ENCODE measurements at regions not wholly inside any gene's neighbourhood (a gene's known extent, or its start where the extent isn't known, plus 50 kb on each side); places are given as distances from the start of the nearest gene placed in this dataset.
"Not testable (repeated sequence)": the region's sequence is repeated elsewhere in the genome, so short reads cannot be mapped to it uniquely, and the experiment has no call there.

DNA sequence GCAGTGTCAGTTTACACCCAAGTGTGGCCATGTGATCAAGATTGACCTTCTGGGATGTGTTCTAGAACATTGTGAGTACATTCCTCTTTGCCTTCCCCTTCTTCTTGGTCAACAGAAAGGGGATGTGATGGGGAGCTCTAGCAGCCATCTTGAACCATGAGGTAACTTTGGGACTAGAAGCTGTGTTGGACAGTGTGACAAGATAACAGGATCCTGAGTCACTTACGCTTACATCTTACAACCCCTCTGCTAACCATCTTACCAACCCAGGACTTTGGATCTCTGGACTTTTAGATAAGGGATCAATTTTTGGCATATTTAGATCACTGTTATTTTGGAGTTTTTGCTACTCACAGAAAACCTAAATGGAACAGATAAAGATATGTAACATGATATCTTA lies 625.6 kb downstream of the BCOR start:
- DNase-seq (ENCODE audit: low spot score), result no peak

DNA sequence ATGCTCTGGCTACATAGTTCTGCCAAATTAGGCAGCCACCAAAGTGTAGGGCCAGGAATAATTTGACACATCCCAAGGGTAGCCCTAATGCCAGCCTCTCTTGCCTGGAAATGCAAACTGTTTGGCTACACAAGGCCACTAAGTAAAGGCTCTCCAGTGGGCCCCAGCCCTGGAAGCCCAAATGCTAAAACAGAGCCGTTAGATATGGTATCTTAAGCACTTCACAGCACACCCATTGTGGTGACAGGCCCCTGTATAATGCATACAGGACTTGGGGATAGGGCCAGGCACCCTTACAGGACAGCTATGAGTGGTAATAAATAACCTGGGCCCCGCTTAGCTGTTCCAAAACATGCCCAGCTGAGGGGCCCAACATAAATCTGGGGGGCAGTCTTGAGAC lies 623.9 kb downstream of the BCOR start:
- no peak for DNase-seq (ENCODE audit: low spot score)

DNA sequence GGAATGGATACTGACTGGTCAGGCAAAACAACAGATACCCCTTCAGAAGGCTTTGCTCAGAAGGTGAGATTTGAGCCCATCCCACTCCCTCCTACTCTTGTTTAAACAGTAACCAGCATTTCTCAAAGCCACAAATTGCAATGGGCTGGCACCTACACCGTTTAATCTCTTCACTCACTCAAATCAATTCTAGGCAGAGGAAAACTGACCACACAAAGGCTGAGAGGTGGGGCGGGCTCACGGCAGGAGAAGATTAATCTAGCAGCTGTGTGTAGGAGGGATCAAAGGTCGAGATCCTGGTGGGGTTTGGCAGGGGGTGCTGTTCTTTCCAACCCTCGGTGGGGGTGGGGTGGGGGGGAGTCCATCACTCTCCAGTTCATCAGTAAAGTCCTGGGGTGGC lies 622.4 kb downstream of the BCOR start:
- peak; percentile 69 for DNase-seq (ENCODE audit: low spot score)

DNA sequence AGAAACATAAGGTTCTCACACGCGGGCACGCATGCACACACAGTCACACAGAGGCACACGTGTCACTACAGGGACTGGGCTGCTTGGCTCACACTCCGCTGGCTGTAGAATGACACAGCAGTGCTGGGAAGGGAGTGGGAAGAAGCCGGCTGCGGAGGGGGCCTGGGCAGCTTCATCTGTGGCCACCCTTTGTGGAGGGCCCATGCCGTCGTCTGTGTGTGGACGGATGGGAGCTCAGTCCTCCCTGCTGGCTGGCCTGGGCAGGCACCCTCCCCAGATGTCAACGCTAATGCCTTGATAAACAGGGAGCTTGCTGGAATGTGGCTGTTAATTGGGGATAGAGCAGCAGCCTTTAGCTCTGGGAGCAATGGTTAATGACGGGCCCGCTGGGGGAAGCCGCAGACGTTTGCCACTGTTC lies 621.1 kb downstream of the BCOR start:
- no peak for DNase-seq (ENCODE audit: low spot score)

DNA sequence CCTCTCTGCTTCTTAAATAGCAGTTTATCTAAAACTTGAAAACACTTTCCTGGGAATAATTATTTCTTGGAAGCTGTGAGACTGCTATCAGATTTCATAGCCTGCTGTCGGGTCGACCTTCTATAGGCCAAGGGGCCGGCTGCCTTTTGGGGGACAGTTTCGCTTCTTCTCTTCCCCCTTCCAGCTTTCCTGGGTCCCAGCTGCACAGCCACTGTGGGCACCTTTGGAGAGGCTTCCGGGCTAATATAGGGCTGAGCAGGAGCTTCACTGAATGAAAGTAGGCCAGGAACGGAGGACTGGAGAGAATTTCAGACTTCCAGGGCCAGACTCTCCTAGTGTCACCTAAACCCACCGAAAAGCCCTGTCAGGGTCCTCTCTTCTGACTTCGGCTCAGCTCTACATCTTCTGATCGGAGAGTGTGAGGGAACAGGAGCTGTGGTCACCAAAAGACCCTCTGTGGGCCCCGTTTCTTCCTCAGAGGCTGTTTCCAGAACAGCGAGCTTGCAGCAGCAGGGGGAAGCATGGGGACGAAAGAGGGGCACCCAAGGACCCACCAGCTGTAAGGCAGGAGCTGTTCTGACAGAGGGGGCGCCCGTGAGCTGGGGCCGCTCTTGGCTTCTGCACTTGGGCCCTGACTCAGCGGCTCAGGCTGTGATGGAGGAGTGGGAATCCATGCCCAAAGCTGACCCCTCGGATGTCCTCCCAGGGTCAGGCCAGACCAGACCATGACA lies 620.6 kb downstream of the BCOR start:
- DNase-seq (ENCODE audit: low spot score), result no peak

DNA sequence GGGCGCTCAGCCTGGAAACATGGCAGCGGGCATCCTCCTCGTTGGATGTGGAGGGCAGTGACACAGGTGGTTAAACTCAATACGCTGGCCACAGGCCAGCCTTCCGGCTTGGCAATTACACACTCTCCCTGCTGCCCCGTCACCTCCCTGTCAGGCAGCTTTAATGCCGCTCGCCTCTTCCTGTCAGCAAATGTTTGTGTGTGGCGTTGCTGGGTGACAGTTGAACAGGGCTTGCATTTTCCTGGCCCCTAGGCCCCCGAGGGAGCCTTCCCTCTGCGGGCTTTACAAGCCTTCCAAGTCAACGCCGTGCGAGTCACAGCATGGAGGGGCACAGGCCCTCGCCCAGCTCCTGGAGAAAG lies 620.0 kb downstream of the BCOR start:
- DNase-seq (ENCODE audit: low spot score), result peak; percentile 72

DNA sequence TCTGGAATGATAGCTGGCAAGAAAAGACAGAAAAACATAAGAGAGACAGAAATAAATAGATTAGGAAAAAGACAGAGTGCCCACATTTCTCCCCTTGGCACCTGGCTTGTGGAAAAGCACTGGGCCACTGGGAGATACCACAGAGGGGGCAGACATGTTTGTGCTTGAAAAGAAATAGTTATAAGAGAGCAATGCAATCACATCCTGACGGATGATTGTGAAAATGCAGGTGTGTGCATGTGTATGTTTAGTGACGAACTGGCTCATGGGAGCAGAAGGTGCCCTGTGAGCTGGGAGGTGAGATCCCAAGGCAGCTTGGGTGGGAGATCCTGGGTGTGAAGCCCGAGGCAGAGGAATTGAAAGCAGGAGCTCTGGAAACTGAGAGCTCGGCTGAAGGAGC lies 617.9 kb downstream of the BCOR start:
- DNase-seq (ENCODE audit: low spot score), result no peak

DNA sequence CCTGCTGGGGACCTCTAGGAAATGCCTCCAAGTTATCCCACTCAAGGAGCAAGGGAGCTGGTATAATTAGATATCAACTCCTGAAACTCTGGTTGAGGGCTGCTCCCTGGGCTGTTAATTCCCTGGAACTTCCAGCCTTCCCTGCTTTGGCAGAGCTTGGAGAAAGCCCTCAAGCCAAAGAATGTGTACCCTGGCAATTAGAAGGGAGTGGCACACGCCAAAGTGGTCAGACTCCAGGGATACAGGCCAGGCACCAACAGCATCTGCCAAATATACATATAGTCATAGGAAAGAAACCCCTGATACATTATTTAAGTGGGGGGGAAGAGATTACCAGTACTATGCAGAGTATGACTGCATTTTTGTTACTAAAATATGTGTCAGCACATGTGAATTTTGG lies 616.8 kb downstream of the BCOR start:
- DNase-seq (ENCODE audit: low spot score), result peak; percentile 19

DNA sequence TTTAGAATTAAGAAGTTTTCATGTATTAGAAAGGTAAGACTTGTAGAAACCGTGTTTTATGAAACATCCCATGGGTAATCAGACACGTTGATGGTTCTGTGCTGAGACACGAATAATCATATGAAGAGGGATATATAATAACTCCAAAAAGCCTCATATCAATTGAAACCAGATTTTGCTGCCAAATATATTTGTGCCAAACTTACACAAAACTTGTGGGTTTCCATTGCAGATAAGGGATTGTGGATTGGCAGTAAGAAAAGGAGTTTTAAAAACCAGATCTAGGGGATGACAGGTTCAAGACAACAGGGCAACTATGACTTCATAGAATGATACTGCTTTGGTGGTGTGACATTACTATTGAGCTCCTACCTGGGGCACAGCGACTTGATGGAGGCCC lies 616.1 kb downstream of the BCOR start:
- no peak for DNase-seq (ENCODE audit: low spot score)

DNA sequence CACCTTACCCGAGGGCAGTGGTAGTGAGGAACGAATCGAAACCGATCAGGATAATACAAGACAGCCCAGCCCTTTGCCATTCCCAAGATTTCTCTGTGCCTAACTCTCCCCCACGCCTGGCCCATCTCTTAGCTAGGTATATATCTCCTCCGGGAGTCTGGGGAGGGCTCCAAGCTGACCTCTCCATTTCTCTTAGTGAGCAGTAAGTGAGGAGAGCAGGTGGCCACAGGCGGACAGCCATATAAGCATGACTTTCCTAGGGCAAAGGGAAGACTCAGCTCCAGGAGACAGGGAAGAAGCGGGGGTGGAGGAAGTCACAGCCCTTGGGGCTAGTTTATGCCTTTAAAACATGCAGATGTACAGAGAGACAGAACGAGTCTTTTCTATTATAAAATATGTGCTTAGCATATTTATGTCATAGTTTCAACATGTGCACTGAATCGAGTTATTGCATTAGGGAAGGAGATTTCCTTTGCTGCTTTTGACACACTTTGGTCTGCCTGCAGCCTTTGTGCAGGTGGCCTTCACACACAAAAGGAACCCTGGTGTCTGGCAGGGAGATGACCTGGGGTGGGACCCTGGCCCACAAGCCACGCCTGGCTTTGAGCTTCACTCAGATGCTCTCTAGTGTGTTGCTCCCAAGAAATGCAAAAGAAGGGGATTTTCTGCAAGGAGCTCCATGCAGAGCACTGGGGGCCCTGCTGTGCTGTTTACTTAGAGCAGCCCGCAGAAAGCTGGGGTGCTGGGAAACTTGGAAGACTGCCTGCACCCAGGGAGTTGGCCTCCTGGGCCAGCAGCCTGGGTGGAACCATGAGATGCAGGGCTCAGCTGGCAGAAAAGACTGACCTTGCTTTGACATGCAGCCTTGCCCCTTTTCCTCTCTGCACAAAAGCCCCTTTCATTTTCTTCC lies 613.3 kb downstream of the BCOR start:
- no peak for DNase-seq (ENCODE audit: low spot score)

DNA sequence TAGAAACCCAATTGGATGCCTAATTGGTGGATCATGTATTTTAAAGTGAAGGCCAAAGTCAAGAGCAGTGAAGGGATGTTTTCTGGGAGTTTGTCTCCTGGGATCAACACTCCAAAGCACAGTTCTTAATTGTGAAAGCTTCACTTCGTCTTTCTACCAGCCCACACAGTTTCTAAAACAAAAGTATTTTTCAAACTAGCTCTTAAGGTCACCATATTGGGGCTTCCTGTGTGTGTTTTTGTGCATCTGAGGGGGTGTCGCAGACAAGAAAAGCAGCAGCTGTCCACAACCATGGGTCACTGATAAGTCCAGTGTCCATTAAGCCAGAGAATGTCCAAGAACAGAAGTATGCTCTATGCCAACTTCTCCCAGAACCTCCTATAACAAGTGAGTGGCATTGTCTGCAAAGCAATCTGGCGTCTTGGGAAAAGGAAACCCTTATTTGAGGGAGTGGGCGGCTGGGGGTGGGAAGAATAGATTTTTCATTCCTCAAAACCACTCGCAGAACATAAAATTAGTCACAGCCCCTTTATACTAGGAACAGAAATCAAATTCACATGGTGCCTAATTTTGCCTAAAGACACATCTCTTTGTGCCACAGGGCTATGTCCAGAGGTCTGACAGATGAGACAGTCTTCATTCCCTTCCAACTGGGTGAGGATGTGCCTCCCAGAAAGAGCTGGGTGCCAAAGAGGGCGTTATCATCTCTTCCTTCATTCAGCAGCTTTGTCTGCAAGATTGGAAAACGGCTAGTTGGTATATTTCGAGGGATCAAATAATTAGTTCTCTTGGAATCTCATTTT lies 610.4 kb downstream of the BCOR start:
- no peak for DNase-seq (ENCODE audit: low spot score)

DNA sequence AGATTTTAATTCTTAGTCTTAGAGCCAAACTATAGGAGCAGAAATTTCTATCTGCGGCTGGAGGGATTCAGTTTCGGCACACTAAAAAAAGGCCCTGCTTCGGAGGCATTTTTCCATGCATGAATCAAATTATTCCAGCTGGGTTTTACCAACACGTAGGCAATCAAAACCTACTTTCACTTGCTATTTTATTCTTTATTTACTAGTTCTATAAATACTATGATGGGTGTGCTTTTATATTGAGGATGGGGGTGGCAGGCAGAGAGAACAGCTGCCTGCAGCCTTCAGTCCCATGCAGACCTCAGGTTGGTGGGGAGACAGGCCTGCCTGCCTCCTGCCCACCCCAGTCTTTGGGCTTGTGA lies 609.8 kb downstream of the BCOR start:
- no peak for DNase-seq (ENCODE audit: low spot score)

DNA sequence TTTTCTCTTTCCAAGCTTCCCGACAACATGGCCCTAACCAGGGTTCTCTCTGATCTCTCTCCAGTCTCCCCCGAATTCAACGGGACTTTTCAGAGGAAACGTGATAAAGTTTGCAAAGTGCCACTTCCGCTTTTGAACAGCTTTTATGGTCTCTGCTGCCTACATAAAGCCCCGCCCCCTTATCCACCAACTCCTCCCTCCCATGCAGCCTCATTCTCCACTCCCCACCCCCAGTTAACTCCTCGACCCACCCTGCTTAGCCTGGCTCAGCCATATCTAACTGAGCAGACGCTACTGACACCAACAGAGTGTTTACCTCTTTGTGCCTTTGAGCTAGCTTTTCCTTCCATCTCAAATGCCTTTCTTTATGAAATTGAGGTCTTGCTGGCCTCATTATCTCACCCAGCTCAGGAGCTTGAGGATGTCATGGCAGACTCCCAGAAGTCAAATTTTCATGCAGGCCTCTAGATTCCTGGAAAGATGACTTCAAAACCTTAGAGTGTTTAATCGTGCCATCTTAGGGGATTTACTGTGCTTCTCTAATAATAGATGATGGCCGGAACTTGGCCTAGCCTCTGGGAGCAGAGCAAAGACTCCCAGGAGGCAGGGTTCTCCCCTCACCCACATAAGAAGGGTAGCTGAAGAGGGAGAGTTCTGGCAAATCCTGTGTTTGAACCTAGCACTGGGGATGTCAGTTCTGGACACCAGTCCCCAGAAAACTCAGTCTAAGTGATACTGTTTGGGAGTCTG lies 606.0 kb downstream of the BCOR start:
- no peak for DNase-seq (ENCODE audit: low spot score)

DNA sequence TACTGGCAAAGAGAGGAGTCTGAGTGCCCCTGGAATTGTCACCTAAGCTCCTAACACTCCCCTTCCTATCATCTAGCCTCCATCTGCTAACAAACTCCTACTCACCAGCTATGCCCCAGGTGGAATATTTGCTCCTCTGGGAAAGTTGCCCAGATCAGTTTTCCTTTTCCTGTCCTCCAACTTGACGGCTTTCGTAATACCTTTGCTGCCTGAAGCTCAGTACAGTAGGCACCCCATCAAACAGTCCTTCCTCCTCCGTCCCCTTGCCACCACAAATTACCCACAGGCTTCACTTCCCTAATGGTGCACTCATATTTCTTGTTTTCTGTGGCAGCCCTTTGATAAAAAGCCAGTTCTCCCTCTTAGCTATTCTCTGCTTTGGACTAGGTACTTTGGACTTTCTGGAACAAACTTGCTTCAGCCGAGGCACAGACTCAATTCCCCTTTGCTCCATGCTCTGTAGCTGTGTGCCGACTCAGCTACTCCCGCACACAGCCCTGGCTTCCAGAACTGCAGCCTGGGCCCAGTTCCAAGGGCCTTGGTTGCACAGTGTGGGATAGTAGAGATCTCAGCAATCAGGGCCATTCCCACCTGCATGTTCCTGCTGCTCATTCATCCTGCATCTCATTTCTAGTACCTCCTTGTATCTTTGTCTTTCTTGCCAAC lies 605.1 kb downstream of the BCOR start:
- no peak for DNase-seq (ENCODE audit: low spot score)

DNA sequence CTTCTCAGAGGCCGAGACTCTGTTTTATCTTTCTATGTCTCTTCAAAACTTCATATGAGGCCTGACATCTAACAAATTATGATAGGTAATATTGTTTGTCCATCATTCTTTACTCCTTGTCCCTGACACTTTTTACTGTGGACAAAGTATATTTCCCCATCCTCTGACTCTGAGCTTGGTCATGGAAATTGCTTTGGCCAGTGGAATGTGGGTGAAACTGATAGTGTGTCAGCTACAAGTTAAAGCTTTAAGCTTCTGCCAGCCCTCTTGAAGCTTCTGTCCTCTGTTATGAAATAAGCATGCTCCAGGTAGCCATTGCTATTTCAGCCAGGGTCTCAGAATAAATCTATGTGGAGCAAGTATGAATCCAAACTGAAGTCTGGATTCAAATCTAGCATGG lies 604.6 kb downstream of the BCOR start:
- DNase-seq (ENCODE audit: low spot score), result no peak

DNA sequence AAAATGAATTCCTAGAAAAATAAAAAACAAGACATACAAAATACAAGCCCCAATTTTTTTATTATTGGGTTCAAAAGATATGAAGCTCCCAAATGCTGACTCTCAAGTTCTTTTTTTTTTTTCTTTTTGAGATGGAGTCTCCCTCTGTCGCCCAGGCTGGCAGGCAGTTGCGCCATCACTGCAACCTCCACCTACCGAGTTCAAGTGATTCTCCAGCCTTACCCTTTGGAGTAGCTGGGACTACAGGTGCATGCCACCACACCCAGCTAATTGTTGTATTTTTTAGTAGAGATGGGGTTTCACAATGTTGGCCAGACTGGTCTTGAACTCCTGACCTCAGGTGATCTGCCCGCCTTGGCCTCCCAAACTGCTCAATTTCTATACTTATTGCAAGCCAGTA lies 600.6 kb downstream of the BCOR start:
- DNase-seq (ENCODE audit: low spot score), result not testable (repeated sequence)

DNA sequence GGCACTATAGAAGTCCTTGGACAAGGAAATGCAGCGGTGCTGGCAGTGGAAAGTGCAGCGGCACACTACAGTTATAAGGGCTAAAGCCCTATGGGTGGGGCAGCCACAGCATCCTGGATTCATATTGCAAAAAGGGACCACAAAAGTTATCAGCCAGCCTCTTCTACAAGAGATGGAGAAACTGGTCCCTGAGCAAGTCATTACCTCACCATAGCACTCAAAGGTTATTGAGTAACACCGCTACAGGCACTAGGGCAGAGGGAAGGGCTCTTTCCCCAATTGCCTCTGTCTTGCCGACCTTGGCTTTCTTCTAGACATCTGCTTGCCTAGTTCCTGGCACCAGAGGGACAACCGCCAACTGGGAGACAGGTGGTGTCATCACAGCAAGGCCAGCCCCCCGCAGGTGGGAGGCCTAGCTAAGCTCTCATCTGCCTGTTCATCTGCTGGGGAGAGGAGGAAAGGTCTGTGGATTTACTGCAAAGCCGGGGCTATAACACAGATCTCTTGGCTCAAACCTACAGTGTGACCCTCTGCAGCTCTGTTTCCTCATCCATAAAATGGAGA lies 600.0 kb downstream of the BCOR start:
- no peak for DNase-seq (ENCODE audit: low spot score)

DNA sequence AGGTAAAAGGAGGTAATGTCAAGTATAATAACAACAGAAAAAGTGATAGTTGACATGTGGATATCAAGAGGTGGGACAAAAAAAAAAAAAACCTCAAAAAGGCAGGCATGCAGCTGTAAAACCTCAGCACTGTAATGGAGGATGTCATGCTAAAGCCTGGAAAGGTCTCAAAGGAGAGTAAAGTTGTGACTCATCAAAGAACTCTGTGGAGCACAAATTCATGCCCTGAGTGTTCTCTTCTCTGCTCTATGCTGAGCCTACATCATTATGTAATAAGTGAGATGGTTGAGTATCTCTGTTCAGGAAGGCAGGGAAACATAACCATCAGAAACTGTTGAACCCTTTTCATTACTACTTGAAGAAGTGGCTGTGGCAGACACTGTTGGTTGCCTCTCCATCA lies 597.8 kb downstream of the BCOR start:
- DNase-seq (ENCODE audit: low spot score), result no peak

DNA sequence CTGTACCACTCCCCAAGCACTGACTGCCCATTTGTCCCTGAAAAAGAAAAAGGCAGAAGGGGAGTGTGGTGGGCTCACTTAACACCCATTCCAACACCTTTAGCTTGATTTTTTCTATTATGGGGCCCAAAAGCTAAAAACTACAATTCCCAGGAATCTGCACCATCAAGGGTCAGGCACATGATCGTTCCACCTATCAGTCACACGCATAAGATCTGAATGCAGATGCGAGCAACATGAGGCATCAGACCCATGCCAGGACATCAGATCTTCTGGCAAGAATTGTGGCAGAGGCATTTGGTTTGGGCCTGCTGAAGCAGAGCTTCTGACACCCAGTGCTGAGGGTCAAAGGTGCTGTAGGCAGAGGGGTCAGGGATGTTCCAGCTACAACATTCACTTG lies 595.9 kb downstream of the BCOR start:
- no peak for DNase-seq (ENCODE audit: low spot score)

DNA sequence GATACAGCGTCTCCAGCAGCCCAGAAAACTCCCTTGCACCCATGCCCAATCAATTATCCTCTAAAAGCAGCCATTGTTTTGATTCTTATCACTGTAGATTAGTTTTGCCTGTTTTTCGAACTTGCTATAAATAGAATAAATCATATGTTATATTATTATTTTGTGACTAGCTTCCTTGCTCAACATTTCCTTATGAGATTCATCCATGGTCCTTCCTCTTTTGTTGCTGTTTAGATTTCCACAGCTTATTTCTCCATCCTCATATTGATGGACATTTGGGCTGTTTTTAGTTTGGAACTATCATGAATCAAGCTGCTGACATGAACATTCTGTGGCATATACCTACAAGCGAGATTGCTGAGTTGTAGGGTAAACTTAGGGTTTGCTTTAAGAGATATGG lies 595.3 kb downstream of the BCOR start:
- DNase-seq (ENCODE audit: low spot score), result no peak

DNA sequence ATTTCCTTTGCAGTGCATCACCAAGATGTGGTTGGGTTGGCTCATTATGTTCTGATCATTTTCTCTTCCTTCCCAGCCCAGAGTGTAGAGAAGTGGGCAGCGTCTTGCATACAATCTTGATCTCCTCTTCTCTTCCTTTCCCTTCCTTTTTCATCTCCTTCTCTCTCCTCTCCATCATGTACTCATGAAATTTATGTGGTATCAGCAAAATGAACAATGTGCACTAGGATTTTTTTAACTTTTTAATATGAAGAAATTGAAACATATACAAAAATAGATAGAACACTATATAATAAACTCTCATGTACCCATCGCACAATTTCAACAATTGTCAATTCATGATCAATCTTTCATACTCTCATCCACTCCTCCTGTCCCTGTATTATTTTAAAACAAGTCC lies 593.5 kb downstream of the BCOR start:
- DNase-seq (ENCODE audit: low spot score), result no peak
